GM18508 (cell line): ENCODE measurements at regions not wholly inside any gene's neighbourhood (a gene's known extent, or its start where the extent isn't known, plus 50 kb on each side); places are given as distances from the start of the nearest gene placed in this dataset.
"Not testable (repeated sequence)": the region's sequence is repeated elsewhere in the genome, so short reads cannot be mapped to it uniquely, and the experiment has no call there.

Source experiments
- ATAC-seq: cut with Tn5 transposase; IDR thresholded peaks from one replicate; pipeline ENCODE4 v1.9.1; 2021; ENCODE audit warnings: moderate number of reproducible peaks; ENCODE audit not compliant: insufficient read depth, unreplicated experiment

DNA sequence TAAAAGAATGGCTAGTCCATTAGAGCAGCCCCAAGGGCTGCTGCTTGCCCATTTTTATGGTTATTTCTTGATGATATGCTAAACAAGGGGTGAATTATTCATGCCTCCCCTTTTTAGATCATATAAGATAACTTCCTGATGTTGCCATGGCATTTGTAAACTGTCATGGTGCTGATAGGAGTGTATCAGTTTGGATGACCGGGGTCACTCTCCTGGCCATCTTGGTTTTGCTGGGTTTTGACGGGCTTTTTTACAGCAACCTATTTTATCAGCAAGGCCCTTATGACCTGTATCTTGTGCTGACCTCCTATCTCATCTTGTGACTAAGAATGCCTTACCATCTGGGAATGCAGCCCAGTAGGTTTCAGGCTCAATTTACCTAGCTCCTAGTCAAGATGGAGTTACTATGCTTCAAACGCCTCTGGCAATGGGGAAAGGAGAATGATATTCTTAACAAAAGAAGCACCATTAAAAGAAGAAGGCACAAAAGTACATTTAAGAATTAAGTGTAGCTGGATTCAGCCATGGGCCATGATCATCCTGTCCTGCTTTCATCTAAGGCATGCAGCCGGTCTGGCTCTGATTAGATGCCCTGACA lies 1156.0 kb downstream of the PCDH9 start:
- no peak for ATAC-seq

DNA sequence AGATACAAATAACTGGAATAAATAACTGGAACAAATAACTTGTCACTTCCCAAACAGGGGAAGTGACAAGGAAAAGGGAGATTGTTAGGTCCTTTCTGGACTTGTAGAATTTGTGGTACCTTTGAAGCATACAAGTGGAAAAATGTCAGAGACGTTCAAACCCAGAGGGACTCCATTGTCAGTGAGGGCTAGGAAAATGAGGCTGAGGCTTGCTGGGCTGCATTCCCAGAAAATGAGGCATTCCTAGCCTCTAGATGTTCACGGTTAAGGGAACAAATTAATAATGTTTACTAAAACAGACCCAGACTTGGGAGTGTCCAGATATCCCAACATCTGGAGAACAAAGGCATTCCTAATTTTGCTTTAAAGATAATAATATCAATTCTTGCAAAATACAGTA lies 1158.0 kb downstream of the PCDH9 start:
- ATAC-seq = not testable (repeated sequence)

DNA sequence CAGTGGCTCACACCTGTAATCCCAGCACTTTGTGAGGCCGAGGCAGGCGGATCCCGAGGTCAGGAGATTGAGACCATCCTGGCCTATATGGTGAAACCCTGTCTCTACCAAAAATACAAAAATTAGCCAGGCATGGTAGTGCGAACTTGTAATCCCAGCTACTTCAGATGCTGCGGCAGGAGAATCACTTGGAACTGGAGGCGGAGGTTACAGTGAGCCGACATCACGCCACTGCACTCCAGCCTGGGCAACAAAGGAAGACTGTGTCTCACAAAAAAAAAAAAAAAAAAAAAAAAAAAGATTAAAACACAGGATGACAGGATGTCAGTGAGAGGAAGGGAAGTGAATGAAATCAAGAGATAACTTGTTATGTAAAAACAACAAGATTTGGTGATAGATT lies 1158.5 kb downstream of the PCDH9 start:
- ATAC-seq = no peak

DNA sequence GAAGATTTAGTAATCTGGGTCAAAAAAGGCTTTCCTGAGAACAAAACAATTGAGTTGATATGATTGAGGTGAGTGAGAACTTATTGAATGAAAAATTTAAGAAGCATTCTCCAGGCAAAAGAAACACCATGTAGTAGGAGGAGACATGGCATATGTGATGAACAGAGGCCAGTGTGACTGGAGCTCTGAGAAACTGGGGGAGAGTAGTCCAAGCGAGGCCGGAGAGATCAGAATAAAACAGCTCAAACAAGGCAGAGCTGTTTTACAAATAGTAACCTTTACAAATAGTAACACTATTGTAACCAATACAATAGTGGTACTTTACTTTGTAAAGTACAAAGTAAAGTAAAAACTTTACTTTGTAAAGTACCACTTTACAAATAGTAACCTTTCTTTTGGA lies 1159.1 kb downstream of the PCDH9 start:
- no peak for ATAC-seq

DNA sequence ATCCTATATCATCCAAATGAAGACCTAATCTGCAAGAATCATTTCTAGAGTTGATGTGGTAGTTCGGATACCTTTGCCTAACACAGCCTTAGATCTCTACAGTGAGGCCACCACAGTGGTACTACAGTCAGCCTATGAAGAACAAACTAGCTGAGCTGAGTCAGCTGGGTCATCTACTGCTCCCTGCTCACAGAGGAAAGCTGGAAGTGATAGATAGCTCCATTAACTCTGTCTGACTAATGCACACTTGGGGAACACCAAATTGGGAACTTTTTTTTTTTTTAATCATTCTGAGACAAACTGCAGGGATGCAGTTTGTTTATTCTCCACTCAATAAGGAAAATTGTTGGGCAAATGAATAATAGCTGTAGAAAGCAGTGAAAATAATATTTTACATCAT lies 1160.6 kb downstream of the PCDH9 start:
- ATAC-seq = no peak

DNA sequence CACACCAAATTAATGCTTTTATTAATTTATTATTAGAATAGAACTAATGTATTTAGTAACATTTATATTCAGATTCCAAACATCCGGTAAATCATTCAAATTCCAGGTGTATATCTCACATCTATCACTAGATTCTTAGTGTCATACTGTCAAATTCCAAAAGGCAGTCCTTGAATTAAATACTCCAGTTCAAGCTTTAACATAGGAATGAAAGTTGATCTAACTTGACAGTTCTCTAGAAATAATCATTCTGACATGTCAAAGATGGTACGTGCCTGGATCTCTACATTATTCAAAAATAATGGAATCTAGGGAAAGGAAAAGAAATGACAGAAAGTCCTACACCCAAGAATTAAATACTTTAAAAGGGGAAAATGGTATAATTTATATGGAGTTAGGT lies 1161.5 kb downstream of the PCDH9 start:
- no peak for ATAC-seq

DNA sequence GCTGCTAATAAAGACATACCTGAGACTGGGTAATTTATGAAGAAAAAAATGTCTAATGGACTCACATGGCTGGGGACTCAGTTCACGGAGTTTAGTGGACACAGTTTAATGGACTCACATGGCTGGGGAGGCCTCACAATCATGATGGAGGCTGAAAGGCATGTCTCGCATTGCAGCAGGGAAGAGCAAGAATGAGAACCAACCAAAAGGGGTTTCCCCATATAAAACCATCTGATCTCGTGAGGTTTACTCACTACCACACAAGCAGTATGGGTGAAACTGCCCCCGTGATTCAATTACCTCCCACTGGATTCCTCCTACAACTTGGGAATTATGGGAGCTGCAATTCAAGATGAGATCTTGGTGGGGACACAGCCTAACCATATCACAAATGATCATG lies 1181.2 kb downstream of the PCDH9 start:
- ATAC-seq = no peak

DNA sequence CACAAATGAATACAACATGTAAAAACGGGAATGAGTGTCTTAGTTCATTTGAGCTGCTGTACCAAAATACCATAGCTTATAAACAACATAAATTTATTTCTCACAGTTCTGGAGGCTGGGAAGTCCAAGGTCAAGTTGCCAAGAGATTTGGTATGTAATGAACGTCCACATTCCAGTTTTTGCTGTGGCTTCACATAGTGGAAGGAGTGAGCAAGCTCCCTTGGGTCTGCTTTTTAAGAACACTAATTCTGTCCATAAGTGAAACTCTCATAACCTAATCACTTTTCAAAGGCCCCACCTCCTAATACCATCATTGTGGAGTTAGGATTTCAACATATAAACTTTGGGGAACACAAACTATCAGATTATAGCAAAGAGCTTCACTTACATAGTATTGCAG lies 1189.6 kb downstream of the PCDH9 start:
- no peak for ATAC-seq

DNA sequence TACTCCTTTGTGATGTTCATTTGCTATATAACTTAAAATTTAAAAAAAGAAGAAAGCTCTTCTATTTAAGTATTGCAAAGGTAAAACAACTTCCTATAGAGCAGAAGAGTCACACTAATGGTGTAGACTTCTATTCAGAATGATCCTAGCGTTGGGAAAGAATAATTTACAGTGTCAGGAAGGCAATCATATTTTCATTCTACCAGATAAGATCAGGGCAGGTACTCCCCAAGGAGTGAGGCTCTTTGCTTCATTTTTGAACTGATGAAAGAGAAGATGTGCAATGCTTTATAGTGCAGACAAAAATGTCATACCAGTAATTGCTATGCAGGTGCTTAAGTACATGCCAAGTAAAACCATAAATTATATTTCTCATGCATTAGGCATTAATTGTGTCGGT lies 1193.0 kb downstream of the PCDH9 start:
- no peak for ATAC-seq

DNA sequence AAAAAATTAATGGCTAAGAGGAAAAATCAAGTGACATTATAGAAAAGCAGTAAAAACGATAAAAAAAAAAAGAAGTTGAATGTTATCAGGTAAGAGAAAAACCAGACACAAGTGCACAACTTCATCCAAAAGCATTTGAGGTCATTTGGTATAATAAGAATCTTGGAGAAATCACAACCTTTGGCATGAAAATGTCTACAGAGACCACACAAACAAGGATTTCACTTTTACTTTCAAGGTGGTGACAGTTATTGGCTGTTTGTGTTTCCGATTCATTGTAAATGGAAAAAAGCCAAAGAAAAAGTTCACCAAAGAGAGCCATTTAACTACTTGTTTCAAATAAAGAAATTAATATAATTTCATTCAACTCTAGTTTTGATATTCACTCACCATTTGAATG lies 1193.5 kb downstream of the PCDH9 start:
- no peak for ATAC-seq

DNA sequence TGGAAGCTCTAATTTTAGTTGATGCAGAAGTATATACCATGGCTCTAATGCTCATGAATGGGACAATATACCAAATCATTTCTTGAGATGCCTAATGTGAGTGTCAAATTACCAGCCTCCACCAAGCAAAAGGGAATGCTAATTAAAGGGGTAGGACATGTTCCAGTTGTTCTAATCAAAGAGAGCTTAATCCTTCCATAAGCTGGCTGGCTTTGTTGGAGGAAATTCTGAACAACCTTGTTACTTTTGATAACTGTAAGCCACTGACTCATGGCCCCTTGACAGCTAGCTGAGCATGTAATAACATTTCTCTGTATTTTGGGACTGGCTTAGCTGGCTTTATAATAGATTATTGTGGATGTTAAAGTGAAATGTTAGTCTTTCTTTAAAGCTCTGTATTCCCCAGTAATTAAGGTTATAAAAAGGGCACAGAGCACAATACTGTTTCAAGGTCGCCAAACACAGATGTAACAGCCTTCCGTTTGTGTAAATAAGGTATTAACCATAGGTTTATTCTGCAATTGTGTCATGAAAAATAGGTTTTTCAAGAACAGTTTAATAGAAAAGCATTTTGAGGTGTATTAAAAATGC lies 1194.0 kb downstream of the PCDH9 start:
- ATAC-seq = no peak

DNA sequence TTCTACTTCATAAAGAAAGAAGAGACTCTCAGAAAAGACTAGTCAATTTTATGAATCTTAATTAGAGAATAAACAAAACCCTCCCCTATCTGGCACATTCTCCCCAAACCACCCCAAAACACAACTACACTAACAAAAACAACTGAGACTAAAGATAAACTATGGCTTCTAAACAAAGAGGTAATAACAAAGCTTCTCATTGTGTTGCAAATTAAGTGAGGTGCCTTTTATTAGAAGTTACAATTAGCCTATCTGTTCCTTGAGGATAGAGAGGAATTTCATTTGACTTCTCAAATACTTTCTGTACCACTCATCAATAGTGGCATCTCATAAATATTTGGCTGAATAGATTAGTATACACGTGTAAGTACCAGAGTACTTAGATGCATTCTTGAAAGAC lies 1196.2 kb downstream of the PCDH9 start:
- no peak for ATAC-seq

DNA sequence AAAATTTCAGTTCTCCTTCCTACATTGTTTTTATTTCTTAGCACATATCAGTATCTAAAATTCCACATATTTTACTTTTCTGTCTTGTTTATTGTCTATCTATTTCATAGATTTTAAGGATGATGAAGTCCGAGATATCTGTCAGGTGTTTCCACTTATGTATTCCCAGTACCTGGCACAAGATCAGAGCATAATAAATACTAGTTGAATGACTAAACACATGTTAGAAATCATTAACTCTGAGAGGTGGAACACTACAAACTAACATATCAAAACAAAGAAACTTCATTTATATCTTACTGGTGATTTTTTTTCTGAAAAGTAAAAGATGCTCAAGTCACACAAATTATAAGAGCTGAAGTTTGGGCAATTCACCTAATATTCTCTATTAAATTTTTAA lies 1208.3 kb downstream of the PCDH9 start:
- no peak for ATAC-seq

DNA sequence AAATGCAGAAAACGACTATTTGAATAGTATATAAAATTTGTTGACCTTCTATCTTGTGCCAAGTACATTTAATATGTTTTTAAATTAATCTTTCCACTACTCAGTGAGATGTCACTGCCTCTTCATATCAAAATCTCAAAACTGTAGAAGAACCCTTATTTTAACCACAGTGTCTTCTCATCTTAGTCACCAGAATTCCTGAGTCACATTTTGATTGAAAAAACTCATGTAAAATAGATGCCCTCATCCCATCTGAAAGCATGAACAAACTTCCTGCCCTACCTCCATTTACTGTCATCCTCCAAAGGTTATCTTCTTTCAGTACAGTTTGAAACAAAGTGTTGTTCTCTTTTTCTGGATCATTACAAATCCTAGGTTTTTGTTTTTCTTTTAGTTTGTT lies 1215.4 kb downstream of the PCDH9 start:
- ATAC-seq = no peak

DNA sequence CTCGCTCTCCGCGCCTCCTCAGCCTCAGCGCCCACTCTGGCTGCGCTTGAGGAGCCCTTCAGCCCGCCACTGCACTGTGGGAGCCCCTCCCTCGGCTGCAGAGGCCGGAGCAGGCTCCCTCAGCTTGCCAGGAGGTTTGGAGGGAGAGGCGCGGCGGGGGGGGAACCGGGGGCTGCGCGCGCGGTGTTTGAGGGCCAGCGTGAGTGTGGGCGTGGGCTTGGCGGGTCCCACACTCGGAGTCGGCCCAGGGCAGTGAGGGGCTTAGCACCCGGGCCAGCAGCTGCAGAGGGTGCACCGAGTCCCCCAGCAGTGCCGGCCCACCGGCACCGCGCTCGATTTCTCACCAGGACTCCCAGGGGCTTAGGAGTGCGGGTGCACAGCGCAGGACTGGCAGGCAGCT lies 1220.9 kb downstream of the PCDH9 start:
- ATAC-seq = no peak

DNA sequence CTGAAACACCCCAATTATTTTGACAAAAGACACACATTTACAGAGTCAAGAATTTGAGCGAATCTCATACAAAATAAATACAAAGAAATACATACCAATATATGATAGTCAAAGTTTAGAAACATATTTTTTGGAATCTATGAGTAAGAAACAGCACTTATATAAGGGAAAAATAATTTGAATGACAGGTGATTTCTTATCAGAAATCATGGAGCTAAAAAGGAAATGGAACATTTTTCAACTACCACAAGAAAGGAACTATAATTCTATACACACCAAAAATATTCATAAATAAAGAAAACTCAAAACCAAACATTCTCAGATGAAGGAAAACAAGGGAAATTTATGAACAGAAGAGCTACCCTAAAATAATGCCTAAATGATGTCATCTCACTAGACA lies 1226.6 kb downstream of the PCDH9 start:
- ATAC-seq = no peak

DNA sequence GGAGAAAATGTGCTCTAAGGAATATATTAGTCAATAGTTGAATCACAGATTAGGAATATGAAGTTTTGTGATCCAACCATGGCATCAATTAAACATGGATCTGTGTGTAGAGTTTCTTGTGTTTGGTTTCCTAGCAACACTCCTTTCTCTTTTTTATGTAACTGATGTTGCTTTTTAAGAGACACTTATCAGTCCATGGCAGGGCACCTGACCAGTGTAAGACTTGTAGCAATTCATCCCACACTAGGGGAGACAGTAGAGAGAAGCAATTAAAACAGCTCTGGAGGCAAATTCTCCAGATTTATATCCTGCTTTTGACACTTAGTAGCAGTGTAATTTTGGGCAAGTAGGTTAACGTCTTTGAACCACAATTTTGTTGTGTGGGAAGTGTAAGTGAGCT lies 1229.0 kb downstream of the PCDH9 start:
- ATAC-seq = no peak

DNA sequence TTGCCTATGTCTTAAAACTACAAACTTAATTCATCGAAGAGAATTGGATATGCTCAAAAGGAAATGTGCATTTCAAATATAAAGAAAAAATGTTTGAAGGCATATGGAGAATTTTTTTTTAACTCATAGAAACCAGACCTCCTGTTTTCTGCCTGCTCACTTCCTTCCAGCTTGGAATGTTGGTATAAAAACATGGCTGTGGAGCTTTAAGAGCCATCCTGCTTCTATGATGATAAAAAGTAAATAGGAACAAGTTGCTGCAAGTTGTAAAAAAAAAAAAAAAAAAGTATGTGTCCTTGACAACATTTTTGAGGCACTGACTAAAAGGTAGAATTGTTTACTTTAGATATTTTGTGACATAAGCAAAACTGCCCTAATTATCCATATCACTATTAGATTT lies 1230.7 kb downstream of the PCDH9 start:
- ATAC-seq = no peak

DNA sequence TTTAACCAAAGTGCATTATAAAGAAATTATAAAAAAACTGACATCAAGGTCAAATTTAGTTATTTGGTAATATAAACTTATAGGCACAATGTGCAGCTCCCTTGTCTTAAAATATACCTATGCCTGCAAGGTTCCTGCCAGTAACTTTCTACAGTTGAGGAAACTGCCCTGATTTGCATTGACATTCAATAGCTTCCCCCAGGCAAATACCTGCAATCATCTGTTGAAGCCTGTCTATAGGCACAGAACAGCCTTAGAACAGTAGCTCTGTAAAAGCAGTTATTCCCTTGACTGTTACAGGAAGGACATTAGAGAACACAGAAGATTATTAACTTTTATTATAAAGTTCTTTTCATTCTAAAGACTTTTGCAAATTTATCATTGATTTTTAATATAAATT lies 1239.5 kb downstream of the PCDH9 start:
- ATAC-seq = no peak

DNA sequence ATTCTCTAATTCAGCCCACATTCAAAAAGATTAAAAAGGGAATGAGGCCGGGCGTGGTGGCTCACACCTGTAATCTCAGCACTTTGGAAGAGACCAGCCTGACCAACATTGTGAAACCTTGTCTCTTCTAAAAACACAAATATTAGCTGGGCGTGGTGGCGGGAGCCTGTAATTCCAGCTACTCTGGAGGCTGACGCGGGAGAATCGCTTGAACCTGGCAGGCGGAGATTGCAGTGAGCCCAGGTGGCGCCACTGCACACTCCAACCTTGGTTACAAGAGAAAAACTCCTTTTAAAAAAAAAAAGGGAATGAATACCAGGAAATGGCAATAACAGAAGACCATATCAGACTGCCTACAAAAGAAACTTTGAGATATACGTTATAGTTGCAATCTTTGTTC lies 1244.5 kb downstream of the PCDH9 start:
- ATAC-seq = no peak

DNA sequence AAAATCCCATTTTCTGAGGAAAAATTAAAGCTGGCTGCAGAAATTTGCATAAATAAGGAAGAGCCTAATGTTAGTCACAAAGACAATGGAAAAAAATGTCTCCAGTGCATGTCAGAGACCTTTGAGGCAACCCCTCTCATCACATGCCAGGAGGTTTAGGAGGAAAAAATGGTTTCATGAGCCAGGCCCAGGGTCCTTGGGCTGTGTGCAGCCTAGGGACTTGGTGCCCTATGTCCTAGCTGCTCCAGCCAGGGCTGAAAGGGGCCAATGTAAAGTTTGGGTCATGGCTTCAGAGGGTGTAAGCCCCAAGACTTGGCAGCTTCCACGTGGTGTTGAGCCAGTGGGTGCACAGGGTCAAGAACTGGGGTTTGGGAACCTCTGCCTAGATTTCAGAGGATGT lies 1252.6 kb downstream of the PCDH9 start:
- ATAC-seq = no peak

DNA sequence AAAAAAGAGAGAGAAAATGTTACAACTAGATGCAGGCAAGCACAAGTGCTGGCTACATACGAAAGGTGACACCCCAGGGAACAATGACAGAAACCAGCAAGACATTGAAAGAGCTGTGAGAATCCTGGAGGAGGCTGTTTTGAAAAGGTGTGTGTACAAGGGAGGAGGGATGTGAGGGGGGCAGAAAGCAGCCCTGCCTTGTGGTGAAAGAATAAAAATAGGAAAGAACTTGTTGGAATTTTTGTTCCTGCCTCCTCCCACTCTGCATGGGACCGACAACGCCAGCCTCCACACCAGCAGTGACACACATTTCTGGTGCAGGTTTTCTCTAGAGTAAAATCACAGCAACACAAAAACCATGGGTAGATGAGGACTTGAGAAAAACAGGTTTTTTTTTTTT lies 1258.6 kb downstream of the PCDH9 start:
- ATAC-seq = no peak

DNA sequence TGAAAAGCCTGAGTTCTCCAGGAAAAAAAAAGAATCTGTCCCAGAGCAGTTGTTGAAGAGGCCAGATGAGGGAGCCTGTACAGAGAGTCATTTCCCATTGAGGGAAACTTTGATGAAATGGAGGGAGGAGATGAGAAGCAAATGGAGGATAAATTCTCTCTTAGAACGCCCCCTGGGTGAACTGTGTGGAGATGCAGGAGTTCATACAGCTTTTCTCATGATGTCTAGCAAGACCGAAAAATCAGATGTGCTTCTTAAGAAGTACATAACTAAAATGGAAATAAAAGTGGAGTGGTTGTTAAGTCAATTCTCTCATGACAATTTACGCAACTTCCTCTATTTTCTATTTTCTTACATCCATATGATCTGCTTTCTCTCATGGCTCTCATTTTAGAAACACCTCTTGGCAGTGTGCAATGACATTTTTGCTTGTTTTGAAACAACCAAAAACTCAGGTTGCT lies 1263.1 kb downstream of the PCDH9 start:
- ATAC-seq = no peak
